Colon (tissue), 2 donors: ENCODE measurements at regions not wholly inside any gene's neighbourhood (a gene's known extent, or its start where the extent isn't known, plus 50 kb on each side); places are given as distances from the start of the nearest gene placed in this dataset.
A peak's percentile ranks its signal among the peaks of the same experiment; 100 is the strongest.

Experiments
- FAIRE-seq: peaks from 2 replicates; lab custom pipeline; 2012; peaks lifted over from hg19 to GRCh38; lab: Jason Lieb, UNC
- donor health status: control.
- donor health status: control.

DNA sequence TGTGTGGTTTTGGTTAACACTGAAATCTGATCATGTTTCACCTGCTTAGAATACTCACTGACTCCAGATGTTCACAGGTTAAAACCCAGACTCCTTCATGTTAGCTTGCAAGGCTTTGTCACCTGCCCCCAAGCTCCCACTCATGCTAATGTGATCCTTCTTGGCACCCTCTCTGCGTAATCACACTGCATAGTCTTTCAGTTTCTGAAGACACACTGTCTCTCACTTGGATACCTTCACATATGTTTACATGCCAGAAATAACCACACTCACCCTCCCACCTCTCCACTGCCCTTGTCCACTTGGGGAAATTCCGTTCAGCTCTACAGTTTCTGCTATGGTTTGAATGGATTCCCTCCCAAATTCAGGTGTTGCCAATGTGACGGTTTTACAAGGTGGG is 234.7 kb upstream of the SASH1 start:
- no peak for FAIRE-seq

DNA sequence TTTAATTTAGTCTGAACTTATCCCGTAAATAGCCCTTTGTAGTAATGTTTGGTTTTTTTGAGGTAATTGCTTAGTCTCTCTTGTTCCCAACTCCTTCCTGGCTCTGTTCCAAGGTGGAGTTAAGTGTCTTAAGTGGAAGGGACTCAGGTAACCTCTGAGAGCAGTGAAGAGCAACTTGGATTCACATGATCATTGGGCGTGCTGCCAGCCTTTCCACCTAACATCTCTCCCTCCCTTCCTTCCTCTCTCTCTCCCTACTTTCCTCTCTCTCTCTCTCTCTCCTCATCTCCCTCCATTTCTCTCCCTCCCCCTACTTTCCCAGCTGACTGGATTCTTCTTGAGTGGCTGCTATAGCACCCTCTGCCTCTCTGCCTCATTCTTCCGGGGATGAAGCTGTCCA is 232.9 kb upstream of the SASH1 start:
- no peak for FAIRE-seq

DNA sequence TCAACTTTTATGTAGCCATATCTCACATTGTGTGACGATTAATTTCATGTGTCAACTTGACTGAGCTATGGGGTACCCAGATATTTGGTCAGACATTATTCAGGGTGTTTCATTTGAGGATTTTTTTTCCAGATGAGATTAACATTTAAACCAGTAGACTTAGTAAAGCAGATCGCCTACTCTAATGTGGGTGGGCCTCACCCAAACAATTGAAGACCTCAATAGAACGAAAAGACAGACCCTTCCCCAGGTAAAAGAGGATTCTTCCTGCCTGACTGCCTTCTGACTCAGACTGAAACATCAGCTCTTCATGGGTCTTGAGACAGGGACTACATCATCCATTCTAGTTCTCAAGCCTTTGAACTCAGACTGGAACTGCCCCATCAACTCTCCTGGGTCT is 231.7 kb upstream of the SASH1 start:
- FAIRE-seq, result no peak

DNA sequence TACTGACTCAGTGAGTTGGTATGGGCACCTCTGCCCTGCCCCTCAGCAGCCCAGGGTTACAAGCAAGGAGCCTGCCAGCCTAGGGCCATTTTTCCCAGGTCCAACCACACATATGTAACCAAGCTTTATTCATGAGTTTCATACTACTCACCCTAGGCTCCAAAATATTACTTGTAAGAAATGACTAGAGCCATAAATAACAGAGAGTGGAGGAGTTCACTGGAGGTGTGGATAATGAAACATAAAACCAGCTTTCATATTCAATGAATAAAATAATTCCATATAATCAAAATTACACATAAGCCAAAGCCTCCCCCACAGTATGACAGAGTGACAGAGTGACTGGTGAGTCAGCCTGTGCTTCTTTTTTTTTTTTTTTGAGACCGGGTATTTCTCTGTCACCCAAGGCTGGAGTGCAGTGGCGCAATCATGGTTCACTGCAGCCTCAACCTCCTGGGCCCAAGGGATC is 229.8 kb upstream of the SASH1 start:
- no peak for FAIRE-seq

DNA sequence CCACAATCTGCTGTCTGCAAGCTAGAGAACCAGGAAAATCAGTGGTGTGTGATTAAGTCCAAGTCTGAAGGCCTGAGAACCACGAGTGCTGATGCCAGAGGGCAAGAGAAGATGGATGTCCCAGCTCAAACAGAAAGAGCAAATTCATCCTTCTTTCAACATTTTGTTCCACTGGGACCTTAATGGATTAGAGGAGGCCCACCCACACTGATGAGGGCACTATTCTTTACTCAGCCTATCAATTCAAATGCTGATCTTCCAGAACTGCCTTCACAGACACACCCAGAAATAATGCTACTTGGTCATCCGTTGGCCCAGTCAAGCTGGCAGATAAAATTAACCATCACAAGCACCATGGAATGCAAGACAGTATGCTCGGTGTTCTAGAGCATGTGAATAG is 226.6 kb upstream of the SASH1 start:
- FAIRE-seq, result no peak

DNA sequence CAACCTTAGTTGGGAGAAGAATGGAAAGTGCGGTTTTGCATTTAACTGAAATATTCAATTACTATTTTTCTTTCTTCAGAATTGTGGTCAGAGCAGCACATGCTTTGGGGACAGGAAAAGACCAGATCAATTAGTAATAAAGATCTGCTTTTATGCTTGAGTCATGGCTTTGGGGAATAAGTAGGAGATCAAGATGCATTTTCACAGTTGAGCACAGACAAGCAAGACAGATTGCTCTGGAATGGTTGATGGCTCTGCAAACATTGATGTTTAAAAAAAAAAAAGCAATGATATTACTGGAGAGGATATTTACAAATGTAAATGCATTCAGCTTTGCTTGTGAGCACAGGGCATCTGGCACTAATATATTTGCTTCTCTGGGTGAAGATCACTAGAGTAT is 224.4 kb upstream of the SASH1 start:
- no peak for FAIRE-seq

DNA sequence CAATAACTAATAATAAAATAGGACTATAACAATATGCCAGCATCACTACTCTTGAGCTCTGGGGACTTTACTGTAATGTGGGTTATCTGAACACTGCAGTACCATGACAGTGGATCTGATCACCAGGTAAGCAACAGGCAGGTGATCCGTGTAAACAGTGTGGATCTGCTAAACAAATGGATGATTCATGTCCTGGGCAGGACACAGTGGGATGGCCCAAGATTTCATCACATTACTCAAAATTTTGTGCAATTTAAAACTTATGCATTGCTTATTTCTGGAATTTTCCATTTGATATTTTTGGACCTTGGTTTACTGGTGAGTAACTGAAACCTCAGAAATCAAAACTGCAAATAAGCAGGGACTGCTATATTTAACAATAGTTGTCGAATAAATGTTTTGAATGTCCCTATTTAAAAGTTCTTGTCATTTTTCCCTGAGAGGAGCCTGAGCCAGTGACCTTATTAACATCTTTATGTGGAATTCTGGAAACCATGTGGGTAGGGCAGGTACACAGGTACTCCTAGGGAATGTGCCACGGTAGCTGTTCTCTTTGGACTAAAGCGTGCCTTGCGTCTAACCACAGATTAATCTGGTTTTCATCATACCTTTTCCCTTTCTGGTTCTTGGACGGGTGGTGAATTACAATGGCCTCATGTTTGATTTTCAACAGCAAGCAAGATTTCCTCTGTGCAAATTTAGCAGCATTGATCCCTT is 214.5 kb upstream of the SASH1 start:
- no peak for FAIRE-seq

DNA sequence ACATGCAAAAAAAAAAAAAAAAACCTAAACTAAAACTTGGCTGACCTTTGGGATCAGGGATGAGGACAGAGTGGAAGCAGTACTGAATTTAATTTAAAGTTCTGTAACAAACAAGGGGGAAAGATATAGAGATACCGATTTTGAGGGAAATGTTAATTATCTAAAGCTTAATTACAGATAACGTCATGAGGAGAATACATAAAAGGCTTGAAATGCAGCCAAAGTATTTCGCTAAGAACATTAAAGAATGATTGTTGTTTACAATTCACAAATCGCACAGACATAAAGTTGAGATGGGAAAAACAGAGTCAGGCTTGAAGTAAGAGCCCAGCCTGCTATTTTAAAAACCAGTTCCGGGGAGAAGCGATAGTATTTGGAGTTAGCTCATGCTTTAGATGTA is 208.0 kb upstream of the SASH1 start:
- no peak for FAIRE-seq

DNA sequence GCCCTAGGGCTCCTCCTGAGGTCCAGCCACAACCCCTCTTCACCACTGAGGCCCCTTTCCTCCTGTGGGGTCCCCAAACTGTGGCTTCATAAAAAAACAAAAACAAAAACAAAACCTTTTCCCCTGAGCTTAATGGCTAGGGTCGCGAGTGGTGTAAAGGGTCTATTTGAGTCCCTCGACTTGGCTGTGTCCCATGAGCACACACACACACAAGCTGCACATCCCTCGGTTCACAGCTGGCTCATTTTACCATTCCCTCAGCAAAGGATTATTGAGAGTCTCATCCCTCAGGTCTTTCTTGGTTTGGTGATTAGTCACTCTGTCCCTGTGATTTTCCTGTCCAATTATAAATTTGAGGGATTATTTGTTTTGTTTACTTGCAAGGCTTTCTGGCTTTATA is 206.1 kb upstream of the SASH1 start:
- FAIRE-seq, result no peak

DNA sequence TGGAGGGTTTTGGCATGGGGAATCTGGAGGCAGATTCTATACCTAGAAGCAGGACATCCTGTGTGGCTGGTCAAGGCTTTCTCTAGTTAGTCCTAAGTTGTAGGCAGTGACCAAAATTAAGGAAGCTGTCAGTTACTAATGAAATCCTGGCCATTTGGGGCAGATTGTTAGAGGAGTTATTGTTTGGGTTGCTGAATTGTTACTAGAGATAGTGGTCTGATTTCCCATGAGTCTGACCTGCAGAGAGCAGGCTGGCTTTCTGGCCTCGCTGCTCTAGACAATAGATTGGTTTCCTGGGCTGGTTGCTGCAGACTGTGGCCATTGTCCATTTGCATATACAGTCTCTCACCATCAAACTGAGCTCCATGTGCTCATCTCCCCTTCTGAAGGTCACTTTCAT is 205.0 kb upstream of the SASH1 start:
- FAIRE-seq, result no peak

DNA sequence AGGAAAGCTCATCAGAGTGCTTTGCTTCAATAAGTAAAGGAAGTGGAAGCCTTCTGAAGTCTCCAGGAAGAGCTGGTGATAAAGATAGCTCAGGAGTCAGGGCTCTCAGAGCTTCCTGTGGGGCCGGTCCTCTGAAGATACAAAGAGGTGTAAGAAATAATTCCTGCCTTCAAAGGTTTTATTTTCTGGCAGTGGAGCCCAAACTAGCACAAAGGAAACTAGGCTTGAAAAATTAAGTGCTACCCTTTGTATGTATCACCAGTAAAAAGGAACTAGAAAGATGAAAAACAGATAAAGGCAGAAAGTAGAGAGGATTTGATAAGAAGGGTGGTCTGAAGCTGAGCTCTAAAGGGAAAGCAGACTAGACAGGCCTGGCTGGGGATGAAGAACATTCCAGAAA is 204.1 kb upstream of the SASH1 start:
- no peak for FAIRE-seq

DNA sequence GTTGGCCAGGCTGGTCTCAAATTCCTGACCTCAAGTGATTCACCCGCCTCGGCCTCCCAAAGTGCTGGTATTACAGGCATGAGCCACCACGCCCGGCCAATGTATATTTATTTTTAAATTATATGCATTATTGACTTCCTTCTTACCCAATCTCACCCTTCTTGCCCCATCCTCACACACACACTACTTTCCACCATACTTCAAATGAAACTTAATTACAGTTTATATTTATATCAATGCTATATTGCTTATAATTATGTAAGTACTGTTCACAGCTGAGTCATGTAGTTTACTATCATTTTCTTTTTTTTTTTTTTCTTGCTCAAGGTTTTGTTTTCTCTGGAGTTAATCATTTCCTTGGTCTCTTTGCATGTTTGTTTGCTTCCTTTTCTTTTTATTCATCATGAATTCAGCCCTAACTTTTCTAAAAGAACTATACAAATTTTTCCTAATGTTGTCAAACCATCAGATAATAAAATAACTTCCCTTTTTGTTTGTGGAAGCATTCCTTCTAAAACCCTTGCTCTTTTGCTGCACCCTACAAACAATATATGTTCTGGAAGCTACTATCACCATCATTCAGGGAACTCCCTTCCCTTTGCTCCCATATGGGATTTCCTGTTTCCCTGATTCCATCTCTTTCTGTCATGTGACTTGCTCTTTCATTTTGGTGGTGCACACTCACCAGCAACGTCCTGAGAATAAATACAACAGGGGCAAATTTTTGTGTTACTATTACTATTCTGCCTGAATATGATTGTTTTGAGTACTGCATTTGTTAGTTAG is 201.7 kb upstream of the SASH1 start:
- FAIRE-seq, result no peak

DNA sequence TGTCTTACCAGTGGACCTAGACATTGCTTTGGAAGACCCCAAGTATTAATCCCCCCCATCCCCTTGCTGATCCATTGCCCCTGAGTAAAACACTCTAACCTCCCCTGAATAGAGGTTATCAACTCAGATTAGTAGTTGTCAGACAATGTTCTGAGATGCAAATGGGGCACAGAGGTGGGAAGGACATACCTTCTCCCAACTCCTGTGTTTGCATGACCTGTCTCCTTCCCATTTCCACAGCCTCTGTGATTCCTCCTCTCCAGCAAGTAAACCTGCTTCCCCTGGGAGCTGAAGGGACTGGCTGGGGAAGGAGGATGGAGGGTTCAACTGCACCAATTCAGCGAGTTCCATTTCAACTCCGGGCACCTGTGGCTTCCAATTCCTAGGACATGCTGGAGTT is 199.8 kb upstream of the SASH1 start:
- no peak for FAIRE-seq

DNA sequence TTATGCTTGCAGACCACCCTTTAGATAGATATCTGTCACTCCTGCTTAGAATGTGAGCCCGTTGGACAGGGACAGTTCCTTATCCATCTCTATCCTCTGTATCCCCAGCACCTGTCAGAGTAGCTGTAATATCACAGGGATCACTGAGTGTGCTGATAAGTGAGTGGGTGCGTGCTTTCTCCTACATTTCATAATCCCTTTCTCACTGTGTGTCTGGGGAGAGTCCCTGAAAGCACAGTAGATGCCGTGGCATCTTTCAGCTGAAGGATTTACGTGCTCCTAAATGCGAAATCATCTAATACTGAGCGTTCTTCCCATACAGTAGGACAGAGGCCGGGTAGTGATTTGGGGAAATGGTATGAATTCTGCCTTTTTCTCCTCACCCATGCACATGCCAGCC is 198.9 kb upstream of the SASH1 start:
- no peak for FAIRE-seq

DNA sequence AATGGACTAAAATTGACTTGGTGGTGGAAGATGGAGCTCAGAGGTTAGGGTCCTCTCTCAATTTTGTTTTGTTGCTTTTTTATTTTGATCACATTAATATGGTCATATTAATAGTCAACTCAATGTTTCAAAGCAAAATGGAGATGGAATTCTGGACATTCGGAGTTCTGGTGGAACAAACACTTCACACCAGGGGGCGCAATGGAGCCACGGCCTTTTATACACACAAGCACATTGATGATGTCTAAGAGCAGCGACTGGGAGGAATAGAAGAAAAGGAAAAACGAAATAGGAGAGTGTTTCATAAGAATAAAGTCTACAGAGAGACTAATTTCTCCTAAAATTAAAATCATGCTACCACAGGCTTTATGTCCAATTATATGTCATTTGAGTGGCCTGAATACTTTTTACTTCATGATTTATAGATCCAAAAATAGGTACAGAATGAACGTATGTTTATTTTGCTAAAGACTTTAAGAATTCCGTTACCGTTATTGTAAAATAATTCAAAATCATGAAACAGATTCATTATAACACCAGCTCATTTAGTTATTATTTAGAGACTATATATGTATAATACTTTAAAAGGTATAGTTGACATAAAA is 197.6 kb upstream of the SASH1 start:
- peak; percentile 31 for FAIRE-seq

DNA sequence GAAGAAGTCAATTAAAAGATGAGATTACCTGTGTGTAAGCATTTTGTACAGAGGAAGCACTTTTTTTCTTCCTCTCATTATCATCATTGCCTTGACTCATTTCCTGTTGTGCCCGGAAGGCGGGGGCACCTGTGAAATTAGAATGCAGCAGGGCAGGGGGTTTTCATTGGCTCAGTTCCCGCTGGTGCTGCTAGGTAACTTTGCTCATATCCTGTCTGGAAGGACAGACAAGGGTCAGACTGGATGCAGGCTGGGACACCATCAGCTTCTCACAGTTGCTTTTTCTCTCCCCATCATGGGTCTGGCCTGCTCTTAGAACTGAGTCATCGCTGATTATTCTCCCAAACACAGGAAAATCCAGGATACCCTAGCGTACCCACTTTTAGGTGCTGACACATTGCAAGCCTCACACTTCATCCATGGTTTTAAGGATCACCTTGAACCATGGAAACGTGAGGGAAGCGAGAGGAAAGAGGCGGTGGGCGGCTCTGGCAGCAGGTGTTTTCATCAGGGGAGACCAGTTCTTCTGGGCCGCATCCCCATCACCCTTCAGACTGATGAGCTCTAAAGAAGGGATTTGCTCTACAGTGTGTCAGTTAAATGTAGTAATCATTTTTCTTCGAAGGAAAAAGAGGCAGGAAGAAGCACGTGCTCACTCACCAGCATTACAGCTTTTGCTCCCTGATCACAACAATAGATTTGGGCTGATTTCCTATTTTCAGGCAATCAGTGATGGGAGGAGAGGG is 195.7 kb upstream of the SASH1 start:
- FAIRE-seq, result no peak

DNA sequence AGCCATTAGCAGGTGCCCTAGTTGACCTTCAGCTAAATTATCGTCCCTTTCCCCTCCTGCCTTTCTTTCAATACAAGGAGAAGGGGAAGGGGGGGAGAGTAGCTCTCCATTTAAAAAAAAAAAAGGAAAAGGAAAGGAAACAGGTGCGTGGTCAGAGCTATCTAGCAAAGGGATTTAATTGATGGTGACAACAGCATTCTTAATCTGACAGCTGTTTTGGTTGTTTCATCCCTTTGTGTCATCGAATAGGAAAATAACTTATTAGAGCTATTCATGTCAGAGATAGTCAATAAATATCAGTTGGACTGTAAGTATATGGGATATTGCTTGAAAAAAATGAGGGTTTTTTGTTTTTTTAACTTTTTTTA is 195.2 kb upstream of the SASH1 start:
- FAIRE-seq, result no peak

DNA sequence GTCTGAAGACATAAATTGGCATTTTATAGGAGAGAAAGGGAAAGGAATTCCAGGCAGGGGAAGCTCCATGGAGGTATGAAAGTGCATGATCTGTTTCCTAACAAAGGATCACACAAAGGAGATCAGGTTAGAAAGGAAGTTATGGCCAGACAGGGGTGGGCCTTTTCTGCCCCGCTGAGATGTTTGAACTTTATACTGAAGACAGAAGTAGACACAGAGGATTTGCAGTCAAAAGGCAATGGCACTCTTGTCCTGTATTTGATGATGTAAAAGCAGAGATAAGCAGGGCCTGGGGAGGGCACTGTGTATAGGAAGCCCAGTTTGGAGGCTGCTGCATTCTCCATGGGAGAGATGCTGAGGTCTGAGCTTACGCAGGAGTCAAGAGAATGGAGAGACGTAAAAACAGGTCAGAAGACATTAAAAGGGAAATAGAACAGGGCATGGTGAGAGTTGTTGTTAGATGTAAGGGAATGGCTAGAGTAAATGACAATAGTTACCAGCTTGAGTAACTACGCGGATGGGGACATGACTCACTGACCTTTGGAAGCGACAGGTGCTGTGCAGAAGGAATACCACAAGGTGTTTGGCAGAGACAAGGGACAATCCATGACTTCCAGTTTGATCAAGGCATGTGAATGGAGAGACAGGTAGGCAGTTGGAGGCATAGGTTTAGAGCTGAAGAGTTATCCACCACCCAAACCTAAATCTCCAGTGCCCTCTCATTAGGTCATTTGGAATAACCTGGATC is 190.6 kb upstream of the SASH1 start:
- FAIRE-seq, result no peak

DNA sequence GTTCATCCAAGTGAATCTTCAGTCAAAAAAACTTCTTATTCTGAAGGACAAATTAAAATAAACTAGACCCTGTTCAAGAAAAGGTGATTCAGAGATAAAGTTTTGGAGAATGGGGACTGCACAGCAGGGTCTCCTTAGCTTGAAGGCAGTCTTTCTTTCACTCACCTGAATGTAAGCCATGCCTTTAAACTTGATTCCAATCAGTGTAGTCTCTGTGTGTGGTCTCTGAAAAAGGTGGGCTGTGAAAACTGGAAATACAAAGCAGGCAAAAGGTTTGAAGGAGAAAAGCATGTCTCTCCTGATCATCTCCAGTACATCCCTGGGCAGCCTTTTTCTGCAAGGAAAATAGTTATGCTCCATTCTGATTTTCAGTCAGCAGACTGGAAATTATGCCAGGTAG is 188.0 kb upstream of the SASH1 start:
- no peak for FAIRE-seq

DNA sequence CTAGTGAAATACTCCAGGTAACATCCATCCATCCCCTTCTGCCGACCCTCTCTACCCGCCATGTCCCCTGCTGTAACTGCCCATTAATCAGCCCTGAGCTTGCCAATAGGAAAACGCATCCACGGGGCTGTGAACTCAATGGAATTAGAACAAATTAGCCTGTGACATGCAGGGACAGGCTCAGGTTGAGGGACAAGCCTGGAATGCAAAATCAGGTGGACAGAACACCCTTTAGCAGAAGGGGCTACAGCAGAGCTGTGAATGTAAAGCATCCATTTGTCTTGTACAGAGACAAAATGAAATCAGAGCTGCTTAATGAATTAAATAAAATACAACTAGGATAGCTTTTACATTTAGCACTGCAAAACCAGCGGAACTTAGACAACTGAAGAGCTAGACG is 187.3 kb upstream of the SASH1 start:
- no peak for FAIRE-seq

DNA sequence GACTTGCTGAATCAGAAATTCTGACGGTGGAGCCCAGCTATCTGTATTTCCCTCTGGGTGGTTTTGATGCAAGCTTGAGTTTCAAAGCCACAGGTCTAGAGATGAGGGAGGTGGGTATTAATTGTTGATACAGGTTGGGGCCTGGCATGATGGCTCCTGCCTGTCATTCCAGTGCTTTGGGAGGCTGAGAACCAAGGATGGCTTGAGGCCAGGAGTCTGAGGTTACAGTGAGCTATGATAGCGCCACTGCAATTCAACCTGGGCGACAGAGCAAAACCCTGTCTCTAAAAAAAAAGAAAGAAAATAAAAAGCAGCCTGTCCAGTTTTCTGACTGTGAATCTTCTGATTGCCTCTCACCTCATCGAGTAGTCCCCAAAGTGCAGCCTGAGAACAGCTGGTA is 184.8 kb upstream of the SASH1 start:
- no peak for FAIRE-seq

DNA sequence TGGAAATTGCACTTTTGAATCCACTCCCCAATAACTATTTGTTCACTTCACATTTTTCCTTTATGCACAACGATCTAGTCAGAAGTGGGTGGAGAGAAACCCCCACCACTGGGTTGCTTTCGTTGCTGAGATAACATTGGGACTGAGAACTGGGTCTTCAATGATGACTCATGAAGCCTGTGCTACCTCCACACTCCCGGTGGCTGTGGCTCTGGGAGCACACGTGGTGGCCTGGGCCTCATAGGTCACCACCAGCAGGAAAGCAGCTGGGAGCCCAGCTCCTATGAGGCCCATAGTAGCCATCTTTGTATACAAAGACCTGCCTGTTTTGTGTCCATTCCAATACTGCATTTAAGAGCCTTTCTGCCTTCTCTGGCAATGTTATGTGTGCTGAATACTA is 178.0 kb upstream of the SASH1 start:
- no peak for FAIRE-seq
